HG03442 (cell line): ENCODE measurements at regions not wholly inside any gene's neighbourhood (a gene's known extent, or its start where the extent isn't known, plus 50 kb on each side); places are given as distances from the start of the nearest gene placed in this dataset.
"Not testable (repeated sequence)": the region's sequence is repeated elsewhere in the genome, so short reads cannot be mapped to it uniquely, and the experiment has no call there.

ENCODE experiments used
- ATAC-seq: cut with Tn5 transposase; IDR thresholded peaks from one replicate; pipeline ENCODE4 v1.9.1; 2021; ENCODE audit warnings: mild to moderate bottlenecking, moderate library complexity; ENCODE audit not compliant: unreplicated experiment

DNA sequence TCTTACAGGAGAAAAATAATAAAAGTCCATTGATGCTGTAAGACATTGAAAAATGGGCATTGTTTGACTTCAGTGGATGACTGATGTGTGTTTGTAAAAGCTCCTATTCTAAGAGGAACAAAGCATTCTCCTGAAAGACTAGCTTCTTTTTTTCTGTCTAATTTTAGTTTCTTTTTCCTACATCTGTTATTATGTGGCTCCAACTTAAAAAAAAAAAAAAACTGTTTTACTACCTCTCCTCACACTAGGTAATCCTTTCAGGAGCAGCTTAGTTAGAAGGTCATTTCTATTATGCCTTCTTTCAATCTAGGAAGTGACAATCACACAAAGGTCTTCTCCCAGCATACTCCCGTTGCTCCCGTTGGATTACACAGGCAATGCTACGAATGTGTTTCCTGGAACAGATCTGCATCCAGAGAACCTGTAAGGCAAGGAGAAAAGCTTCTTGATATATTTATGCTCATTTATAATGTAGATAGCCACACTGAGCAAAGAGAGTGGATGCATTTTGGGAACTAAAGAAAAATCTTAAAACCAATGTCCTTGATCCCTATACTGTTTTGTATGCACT, 595.1 kb upstream of the CCDC179 start:
- ATAC-seq = no peak

DNA sequence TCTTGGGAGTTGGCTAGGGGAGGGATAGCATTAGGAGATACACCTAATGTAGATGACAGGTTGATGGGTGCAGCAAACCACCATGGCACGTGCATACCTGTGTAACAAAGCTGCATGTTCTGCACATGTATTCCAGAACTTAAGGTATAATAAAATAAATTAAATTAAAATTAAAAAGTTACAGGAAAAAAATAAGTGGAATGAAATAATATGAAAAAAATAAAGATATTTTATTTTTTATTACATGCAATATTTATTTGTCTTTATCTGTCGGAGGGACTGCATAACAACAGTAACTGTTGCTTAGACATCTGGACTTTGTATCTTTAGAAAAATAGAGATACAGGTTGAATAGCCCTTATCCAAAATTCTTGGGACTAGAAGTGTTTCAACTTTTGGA, 597.4 kb upstream of the CCDC179 start:
- no peak for ATAC-seq

GRCh38 chr11:23471878-23472277, 611.6 kb upstream of the CCDC179 start:
- ATAC-seq = no peak

- no peak for ATAC-seq
These were observed 613.5 kb upstream of the CCDC179 start for GRCh38 chr11:23473782-23474181.

DNA sequence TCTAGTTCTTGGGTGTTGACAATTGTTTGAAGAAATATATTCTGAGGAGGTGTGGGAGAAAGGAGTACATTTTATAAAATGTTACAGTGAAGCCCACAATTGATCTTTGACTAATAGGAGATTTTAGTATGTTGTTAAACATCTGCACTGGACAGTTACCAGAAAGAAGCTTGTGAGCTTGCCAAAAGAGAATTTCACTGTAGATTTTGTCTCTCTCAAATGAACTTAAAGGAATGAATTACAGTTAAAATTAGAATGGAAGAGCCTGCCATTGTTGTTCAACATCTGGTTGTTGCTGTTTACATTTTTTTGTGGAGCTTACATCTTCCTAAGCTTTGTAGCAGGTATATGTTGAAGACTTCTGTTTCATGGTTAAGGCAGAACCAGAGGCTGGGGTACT, 620.5 kb upstream of the CCDC179 start:
- no peak for ATAC-seq

- not testable (repeated sequence) for ATAC-seq
These were observed 623.9 kb upstream of the CCDC179 start for GRCh38 chr11:23484146-23484545.

GRCh38 chr11:23484618-23485017, 624.3 kb upstream of the CCDC179 start:
- ATAC-seq = not testable (repeated sequence)

GRCh38 chr11:23490557-23491235, 630.4 kb upstream of the CCDC179 start:
- no peak for ATAC-seq

GRCh38 chr11:23494981-23495380, 634.7 kb upstream of the CCDC179 start:
- no peak for ATAC-seq

DNA sequence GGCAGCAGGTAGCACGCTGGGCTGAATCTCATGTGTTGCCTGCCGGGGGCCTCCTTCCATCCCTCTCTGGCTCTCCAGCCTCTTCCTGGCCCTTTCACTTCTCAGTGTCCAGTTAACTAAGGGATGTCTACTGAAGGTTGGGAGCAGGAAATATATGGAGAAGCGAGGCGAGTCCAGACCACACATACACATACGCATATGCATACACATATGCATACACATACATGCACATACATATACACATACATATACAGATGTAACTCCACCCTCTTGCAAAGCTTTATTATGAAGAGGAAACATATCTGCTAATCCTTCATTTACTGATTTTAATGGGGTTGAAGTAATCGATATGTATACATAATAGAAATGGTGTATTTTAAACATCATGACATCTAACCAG, 636.1 kb upstream of the CCDC179 start:
- no peak for ATAC-seq

GRCh38 chr11:23497040-23497439, 636.8 kb upstream of the CCDC179 start:
- no peak for ATAC-seq

DNA sequence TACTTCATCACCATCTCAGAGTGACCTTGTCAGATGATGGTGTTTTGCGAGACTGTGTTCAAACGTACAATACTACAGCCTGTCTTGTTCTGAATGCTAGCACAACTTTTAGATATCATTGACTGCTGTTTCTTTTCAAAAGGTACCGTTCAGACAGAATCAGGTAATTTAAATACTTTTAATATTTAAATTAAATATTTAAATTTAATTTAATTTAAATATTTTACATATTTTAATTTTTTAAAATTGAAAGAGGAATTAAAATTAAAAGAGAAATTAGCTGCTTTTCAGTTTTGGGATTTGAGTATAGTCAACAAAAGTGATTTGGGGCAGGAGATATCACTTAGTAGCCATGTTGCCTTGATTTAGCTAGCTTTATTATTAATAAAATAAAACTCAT, 642.1 kb upstream of the CCDC179 start:
- ATAC-seq = no peak

- no peak for ATAC-seq
These were observed 642.6 kb upstream of the CCDC179 start for GRCh38 chr11:23502826-23503225.

DNA sequence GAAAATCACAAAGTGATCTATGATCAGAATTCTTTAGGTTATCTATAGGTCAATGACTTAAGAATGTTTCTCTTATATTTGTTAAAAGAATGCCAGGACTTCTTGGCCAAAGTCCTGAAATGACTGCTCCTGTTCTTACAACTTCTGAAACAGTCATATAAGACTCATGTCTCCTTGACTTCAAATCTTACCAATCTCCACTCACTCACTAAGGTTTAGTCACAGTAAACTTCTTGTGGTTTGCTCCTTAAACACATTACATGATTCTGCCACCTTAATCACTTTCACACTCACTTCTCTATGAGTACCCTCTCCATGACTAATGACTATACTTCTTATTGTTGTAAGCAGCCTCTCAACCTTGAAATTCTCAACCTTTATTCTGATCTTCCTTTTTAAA, 648.7 kb upstream of the CCDC179 start:
- no peak for ATAC-seq

DNA sequence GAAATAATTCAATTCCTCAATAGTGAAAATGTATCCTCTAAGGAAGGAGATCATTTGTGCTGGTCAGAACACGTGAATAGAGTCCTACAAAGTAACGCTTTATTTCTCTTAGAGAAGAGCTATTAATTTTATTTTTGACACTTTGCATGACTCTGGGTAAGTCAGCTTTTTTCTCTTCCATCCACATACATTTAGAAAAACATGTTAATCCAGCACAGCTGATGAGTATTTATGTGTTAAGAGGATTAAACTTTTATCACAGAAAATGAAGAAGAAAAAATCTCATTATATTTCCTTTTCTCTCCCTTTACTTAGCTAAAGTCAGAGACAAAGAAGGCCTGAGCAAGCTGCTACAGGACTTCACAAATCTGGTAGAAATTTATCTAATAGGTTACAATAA, 649.5 kb upstream of the CCDC179 start:
- no peak for ATAC-seq

GRCh38 chr11:23519194-23519593, 658.9 kb upstream of the CCDC179 start:
- ATAC-seq = no peak

DNA sequence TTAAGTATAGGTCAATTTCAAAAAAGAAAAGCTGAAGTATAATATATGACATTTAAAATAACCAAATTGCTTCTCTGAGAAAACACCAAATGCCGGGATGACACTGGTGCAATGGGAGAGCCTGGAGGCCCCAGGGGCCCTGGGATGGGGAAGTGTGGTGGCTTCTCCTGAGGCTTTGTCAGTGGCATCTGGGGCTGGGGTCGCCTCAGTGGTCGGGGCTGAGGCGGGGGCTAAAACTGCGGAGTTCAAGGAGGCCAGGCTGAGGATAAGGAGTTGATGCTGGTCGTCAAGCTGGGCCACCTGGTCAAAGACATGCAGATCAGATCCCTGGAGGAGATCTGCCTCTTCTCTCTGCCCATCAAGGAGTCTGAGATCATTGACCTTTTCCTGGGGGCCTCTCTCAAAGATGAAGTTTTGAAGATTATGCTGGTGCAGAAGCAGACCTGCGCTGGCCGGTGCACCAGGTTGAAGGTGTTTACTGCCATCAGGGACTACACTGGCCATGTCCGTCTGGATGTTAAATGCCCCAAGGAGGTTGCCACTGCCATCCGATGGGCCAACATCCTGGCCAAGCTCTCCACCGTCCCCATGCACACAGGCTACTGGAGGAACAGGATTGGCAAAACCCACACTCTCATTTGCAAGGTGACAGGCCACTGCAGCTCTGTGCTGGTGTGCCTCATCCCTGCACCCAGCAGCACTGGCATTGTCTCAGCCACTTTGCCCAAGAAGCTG, 660.1 kb upstream of the CCDC179 start:
- ATAC-seq = no peak

GRCh38 chr11:23536907-23537306, 676.6 kb upstream of the CCDC179 start:
- ATAC-seq = no peak

GRCh38 chr11:23539556-23539955, 679.3 kb upstream of the CCDC179 start:
- no peak for ATAC-seq

- peak; percentile 87 for ATAC-seq
These were observed 679.9 kb upstream of the CCDC179 start for GRCh38 chr11:23540101-23540561.

DNA sequence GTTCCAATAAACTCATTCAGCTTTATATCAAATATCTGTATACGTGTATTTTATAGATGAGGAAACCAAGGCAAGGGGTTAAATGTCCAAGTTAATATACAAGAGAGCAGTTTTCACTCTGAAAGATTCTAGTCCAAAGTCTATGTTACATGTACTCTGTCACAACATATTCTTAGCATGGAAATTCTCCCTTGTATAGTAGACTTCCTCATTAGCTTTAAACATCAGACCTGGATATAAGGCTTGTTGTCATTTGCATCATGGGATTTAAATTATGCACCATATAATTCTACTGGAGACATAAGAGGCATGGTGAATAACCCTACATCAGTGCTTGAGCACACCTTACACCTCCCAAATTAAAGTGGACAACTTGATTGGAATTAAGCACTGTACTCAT, 681.9 kb upstream of the CCDC179 start:
- ATAC-seq = no peak

DNA sequence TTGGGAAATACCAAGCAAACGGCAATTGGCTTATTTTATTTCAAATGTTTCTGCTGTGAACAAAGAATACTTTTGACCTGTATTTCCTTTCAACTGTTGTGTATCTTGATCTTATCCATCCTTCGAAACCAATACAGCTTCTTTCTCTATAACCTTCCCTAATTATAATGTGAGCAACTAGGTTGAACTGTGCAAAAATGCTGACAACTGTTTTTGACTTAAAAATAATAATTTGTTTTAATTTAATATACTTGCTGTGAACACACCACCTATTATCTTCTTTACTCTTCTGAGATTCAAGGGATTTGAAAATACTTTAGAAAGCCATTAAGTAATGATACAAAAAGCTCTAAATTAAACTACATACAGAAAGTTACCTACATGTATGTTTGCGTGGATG, 682.5 kb upstream of the CCDC179 start:
- ATAC-seq = no peak
